GM21381 (cell line): ENCODE measurements at regions not wholly inside any gene's neighbourhood (a gene's known extent, or its start where the extent isn't known, plus 50 kb on each side); places are given as distances from the start of the nearest gene placed in this dataset.
"Not testable (repeated sequence)": the region's sequence is repeated elsewhere in the genome, so short reads cannot be mapped to it uniquely, and the experiment has no call there.

Experiments
- ATAC-seq: cut with Tn5 transposase; IDR thresholded peaks from one replicate; pipeline ENCODE4 v1.9.1; 2021; ENCODE audit warnings: mild to moderate bottlenecking, moderate library complexity; ENCODE audit not compliant: unreplicated experiment

- no peak for ATAC-seq
Measured at GRCh38 chr2:180705122-180705521, 275.3 kb upstream of the UBE2E3 start.

GRCh38 chr2:180699657-180700361 lies 280.6 kb upstream of the UBE2E3 start:
- ATAC-seq: no peak

- no peak for ATAC-seq
Measured at GRCh38 chr2:180698668-180699067, 281.7 kb upstream of the UBE2E3 start.

- ATAC-seq: no peak
Measured at GRCh38 chr2:180695586-180696401, 284.6 kb upstream of the UBE2E3 start.

- ATAC-seq: no peak
Measured at GRCh38 chr2:180694445-180695421, 285.7 kb upstream of the UBE2E3 start.

- ATAC-seq: no peak
Measured at GRCh38 chr2:180692322-180692721, 288.1 kb upstream of the UBE2E3 start.

- not testable (repeated sequence) for ATAC-seq
Measured at GRCh38 chr2:180691855-180692223, 288.6 kb upstream of the UBE2E3 start.

- ATAC-seq: not testable (repeated sequence)
Measured at GRCh38 chr2:180691186-180691854, 289.1 kb upstream of the UBE2E3 start.

- no peak for ATAC-seq
Measured at GRCh38 chr2:180690611-180691010, 289.8 kb upstream of the UBE2E3 start.

GRCh38 chr2:180682871-180683270 lies 297.5 kb upstream of the UBE2E3 start:
- no peak for ATAC-seq

GRCh38 chr2:180679693-180680092 lies 300.7 kb upstream of the UBE2E3 start:
- no peak for ATAC-seq

GRCh38 chr2:180678625-180678972 lies 301.8 kb upstream of the UBE2E3 start:
- ATAC-seq: no peak

- no peak for ATAC-seq
Measured at GRCh38 chr2:180677930-180678624, 302.3 kb upstream of the UBE2E3 start.

- no peak for ATAC-seq
Measured at GRCh38 chr2:180677200-180677599, 303.2 kb upstream of the UBE2E3 start.

- no peak for ATAC-seq
Measured at GRCh38 chr2:180676520-180677025, 303.8 kb upstream of the UBE2E3 start.

GRCh38 chr2:180675170-180675569 lies 305.2 kb upstream of the UBE2E3 start:
- no peak for ATAC-seq

GRCh38 chr2:180672377-180672776 lies 308.0 kb upstream of the UBE2E3 start:
- ATAC-seq: no peak

GRCh38 chr2:180670302-180671003 lies 310.0 kb upstream of the UBE2E3 start:
- ATAC-seq: no peak

GRCh38 chr2:180669016-180669415 lies 311.4 kb upstream of the UBE2E3 start:
- ATAC-seq: no peak
